A549 (cell line): ENCODE measurements at regions not wholly inside any gene's neighbourhood (a gene's known extent, or its start where the extent isn't known, plus 50 kb on each side); places are given as distances from the start of the nearest gene placed in this dataset.

Source experiments
- BHLHE40 ChIP-seq: IDR thresholded peaks from 2 replicates; pipeline ENCODE4 v1.6.1; 2012; ENCODE audit warnings: low read depth, low read length, inconsistent platforms
- CBX2 ChIP-seq: fragments of 200-600 bp; sonication (generic); IDR thresholded peaks from 2 replicates; pipeline ENCODE4 v1.6.1; 2016; ENCODE audit warnings: low read depth, mild to moderate bottlenecking, borderline replicate concordance
- CHD4 ChIP-seq: fragments of 200-600 bp; sonication (generic); IDR thresholded peaks from 2 replicates; pipeline ENCODE4 v1.6.1; 2016; ENCODE audit warnings: antibody characterized with exemption, mild to moderate bottlenecking, borderline replicate concordance
- KDM5A ChIP-seq: fragments of 200-600 bp; sonication (generic); IDR thresholded peaks from 2 replicates; pipeline ENCODE4 v1.6.1; 2016; ENCODE audit warnings: antibody characterized with exemption, mild to moderate bottlenecking
- POLR2A ChIP-seq: IDR thresholded peaks from 2 replicates; pipeline ENCODE4 v1.6.1; 2012; ENCODE audit warnings: mild to moderate bottlenecking, low read length
- ZFP36 ChIP-seq: fragments of 450-650 bp; IDR thresholded peaks from 2 replicates; pipeline ENCODE4 v1.6.1; 2014; ENCODE audit warnings: borderline replicate concordance; ENCODE audit not compliant: partially characterized antibody
- TF ChIP-seq, protein P1 (sequence below): fragments of >200 bp; sonication (Bioruptor Twin); formaldehyde crosslinking; IDR thresholded peaks from 3 replicates; pipeline ENCODE4 v1.5.1; 2016
- TF ChIP-seq, protein P2 (sequence below): IDR thresholded peaks from 2 replicates; pipeline ENCODE4 v1.6.1; 2012
- TF ChIP-seq, protein P3 (sequence below): fragments of 200-600 bp; sonication (generic); IDR thresholded peaks from 2 replicates; pipeline ENCODE4 v1.6.1; 2016; ENCODE audit warnings: antibody characterized with exemption, mild to moderate bottlenecking, moderate library complexity

DNA sequence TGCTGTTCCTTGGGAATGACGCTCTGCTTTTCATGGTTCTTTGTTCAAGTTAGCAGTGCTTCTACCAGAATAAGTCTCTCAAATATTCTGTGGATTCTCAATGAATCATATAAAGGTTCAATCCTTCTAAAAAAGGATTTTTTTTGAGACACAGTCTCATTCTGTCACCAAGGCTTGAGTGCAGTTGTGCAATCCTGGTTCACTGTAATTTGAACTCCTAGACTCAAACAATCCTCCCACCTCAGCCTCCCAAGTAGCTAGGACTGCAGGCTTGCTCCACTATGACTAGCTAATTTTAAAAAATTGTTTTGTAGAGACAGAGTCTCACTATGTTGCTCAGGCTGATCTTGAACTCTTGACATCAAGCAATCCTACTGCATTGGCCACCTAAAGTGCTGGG, 64.9 kb upstream of the RELN start:
- TF ChIP-seq CBX2 (no peak), CHD4 (no peak), BHLHE40 (no peak), POLR2A (no peak), ZFP36 (no peak), KDM5A (no peak)
- TF ChIP-seq, protein P1, sequence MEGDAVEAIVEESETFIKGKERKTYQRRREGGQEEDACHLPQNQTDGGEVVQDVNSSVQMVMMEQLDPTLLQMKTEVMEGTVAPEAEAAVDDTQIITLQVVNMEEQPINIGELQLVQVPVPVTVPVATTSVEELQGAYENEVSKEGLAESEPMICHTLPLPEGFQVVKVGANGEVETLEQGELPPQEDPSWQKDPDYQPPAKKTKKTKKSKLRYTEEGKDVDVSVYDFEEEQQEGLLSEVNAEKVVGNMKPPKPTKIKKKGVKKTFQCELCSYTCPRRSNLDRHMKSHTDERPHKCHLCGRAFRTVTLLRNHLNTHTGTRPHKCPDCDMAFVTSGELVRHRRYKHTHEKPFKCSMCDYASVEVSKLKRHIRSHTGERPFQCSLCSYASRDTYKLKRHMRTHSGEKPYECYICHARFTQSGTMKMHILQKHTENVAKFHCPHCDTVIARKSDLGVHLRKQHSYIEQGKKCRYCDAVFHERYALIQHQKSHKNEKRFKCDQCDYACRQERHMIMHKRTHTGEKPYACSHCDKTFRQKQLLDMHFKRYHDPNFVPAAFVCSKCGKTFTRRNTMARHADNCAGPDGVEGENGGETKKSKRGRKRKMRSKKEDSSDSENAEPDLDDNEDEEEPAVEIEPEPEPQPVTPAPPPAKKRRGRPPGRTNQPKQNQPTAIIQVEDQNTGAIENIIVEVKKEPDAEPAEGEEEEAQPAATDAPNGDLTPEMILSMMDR = no peak
- TF ChIP-seq, protein P2, sequence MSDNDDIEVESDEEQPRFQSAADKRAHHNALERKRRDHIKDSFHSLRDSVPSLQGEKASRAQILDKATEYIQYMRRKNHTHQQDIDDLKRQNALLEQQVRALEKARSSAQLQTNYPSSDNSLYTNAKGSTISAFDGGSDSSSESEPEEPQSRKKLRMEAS = no peak
- TF ChIP-seq, protein P3, sequence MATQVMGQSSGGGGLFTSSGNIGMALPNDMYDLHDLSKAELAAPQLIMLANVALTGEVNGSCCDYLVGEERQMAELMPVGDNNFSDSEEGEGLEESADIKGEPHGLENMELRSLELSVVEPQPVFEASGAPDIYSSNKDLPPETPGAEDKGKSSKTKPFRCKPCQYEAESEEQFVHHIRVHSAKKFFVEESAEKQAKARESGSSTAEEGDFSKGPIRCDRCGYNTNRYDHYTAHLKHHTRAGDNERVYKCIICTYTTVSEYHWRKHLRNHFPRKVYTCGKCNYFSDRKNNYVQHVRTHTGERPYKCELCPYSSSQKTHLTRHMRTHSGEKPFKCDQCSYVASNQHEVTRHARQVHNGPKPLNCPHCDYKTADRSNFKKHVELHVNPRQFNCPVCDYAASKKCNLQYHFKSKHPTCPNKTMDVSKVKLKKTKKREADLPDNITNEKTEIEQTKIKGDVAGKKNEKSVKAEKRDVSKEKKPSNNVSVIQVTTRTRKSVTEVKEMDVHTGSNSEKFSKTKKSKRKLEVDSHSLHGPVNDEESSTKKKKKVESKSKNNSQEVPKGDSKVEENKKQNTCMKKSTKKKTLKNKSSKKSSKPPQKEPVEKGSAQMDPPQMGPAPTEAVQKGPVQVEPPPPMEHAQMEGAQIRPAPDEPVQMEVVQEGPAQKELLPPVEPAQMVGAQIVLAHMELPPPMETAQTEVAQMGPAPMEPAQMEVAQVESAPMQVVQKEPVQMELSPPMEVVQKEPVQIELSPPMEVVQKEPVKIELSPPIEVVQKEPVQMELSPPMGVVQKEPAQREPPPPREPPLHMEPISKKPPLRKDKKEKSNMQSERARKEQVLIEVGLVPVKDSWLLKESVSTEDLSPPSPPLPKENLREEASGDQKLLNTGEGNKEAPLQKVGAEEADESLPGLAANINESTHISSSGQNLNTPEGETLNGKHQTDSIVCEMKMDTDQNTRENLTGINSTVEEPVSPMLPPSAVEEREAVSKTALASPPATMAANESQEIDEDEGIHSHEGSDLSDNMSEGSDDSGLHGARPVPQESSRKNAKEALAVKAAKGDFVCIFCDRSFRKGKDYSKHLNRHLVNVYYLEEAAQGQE = no peak
